ENCODE measurements at regions not wholly inside any gene's neighbourhood (a gene's known extent, or its start where the extent isn't known, plus 50 kb on each side); places are given as distances from the start of the nearest gene placed in this dataset.

GRCh38 chr11:116530705-116531104 lies 242.1 kb downstream of the BUD13 start:
- no peak for DNase-seq

- no peak for DNase-seq
These were observed 243.5 kb downstream of the BUD13 start for GRCh38 chr11:116529271-116529670.

GRCh38 chr11:116527180-116527991 lies 245.4 kb downstream of the BUD13 start:
- DNase-seq = no peak

- no peak for DNase-seq
These were observed 246.8 kb downstream of the BUD13 start for GRCh38 chr11:116525961-116526495.

GRCh38 chr11:116519499-116519898 lies 253.3 kb downstream of the BUD13 start:
- no peak for DNase-seq

GRCh38 chr11:116518141-116518540 lies 254.6 kb downstream of the BUD13 start:
- DNase-seq = no peak

- DNase-seq = no peak
These were observed 255.2 kb downstream of the BUD13 start for GRCh38 chr11:116517584-116517983.

GRCh38 chr11:116517077-116517476 lies 255.7 kb downstream of the BUD13 start:
- no peak for DNase-seq

- DNase-seq = no peak
These were observed 257.1 kb downstream of the BUD13 start for GRCh38 chr11:116515664-116516184.

GRCh38 chr11:116513894-116514293 lies 258.9 kb downstream of the BUD13 start:
- no peak for DNase-seq

GRCh38 chr11:116513278-116513823 lies 259.4 kb downstream of the BUD13 start:
- DNase-seq = no peak

GRCh38 chr11:116512841-116513240 lies 259.9 kb downstream of the BUD13 start:
- no peak for DNase-seq

GRCh38 chr11:116511684-116512083 lies 261.1 kb downstream of the BUD13 start:
- DNase-seq = no peak

- DNase-seq = no peak
These were observed 261.7 kb downstream of the BUD13 start for GRCh38 chr11:116510886-116511650.

GRCh38 chr11:116510166-116510565 lies 262.6 kb downstream of the BUD13 start:
- no peak for DNase-seq

GRCh38 chr11:116509551-116509950 lies 263.2 kb downstream of the BUD13 start:
- DNase-seq = no peak

GRCh38 chr11:116507849-116508695 lies 264.7 kb downstream of the BUD13 start:
- no peak for DNase-seq

- DNase-seq = no peak
These were observed 265.8 kb downstream of the BUD13 start for GRCh38 chr11:116507016-116507415.

GRCh38 chr11:116506263-116506825 lies 266.4 kb downstream of the BUD13 start:
- DNase-seq = no peak

GRCh38 chr11:116505298-116506262 lies 267.2 kb downstream of the BUD13 start:
- DNase-seq = no peak
